Mesendoderm (in vitro differentiated cells): ENCODE measurements at regions not wholly inside any gene's neighbourhood (a gene's known extent, or its start where the extent isn't known, plus 50 kb on each side); places are given as distances from the start of the nearest gene placed in this dataset.

ENCODE experiments used
- DNase-seq: peaks from one replicate; pipeline ENCODE4 v3.0.0; 2013
- H2AK5ac ChIP-seq: 2 replicates; pipeline ENCODE4 v1.6.1; 2013; ENCODE audit warnings: low read length, inconsistent platforms
- H2BK120ac ChIP-seq: 2 replicates; pipeline ENCODE4 v1.6.1; 2013; ENCODE audit warnings: low read depth, mild to moderate bottlenecking, low read length, moderate library complexity, mixed read lengths
- H2BK15ac ChIP-seq: replicated peaks from 2 replicates; pipeline ENCODE4 v1.6.1; 2013; ENCODE audit warnings: low read depth, mild to moderate bottlenecking, moderate library complexity
- H2BK5ac ChIP-seq: 2 replicates; pipeline ENCODE4 v1.6.1; 2013; ENCODE audit warnings: low read length, inconsistent platforms
- H3K18ac ChIP-seq: 2 replicates; pipeline ENCODE4 v1.6.1; 2013; ENCODE audit warnings: mild to moderate bottlenecking, low read length, mixed read lengths
- H3K23ac ChIP-seq: one replicate; pipeline ENCODE4 v1.6.1; 2013; ENCODE audit warnings: low read length
- H3K27ac ChIP-seq: 2 replicates; pipeline ENCODE4 v1.5.1; 2013; ENCODE audit warnings: low read depth, mild to moderate bottlenecking, inconsistent platforms, low read length, moderate library complexity
- H3K27me3 ChIP-seq: 2 replicates; pipeline ENCODE4 v1.6.1; 2013; ENCODE audit warnings: low read length, control low read depth, mild to moderate bottlenecking, inconsistent platforms; ENCODE audit not compliant: insufficient read depth, poor library complexity
- H3K36me3 ChIP-seq: 2 replicates; pipeline ENCODE4 v1.6.1; 2013; ENCODE audit warnings: low read length, inconsistent platforms; ENCODE audit not compliant: control insufficient read depth, insufficient read depth
- H3K4ac ChIP-seq: one replicate; pipeline ENCODE4 v1.6.1; 2013; ENCODE audit warnings: low read depth, mild to moderate bottlenecking, low read length, moderate library complexity
- H3K4me1 ChIP-seq: 2 replicates; pipeline ENCODE4 v1.6.1; 2013; ENCODE audit warnings: low read depth, low read length, inconsistent platforms; ENCODE audit not compliant: control insufficient read depth
- H3K4me2 ChIP-seq: 2 replicates; pipeline ENCODE4 v1.6.1; 2013; ENCODE audit warnings: low read length
- H3K4me3 ChIP-seq: 2 replicates; pipeline ENCODE4 v1.5.1; 2013; ENCODE audit warnings: mild to moderate bottlenecking, low read length
- H3K56ac ChIP-seq: one replicate; pipeline ENCODE4 v1.6.1; 2013; ENCODE audit warnings: low read length
- H3K79me1 ChIP-seq: 2 replicates; pipeline ENCODE4 v1.6.1; 2013; ENCODE audit warnings: low read length, inconsistent platforms
- H3K79me2 ChIP-seq: 2 replicates; pipeline ENCODE4 v1.6.1; 2013; ENCODE audit warnings: mild to moderate bottlenecking, low read length; ENCODE audit not compliant: control insufficient read depth, insufficient read depth
- H3K9ac ChIP-seq: 2 replicates; pipeline ENCODE4 v1.6.1; 2013; ENCODE audit warnings: low read length, inconsistent platforms
- H4K5ac ChIP-seq: one replicate; pipeline ENCODE4 v1.6.1; 2013; ENCODE audit warnings: low read length
- H4K8ac ChIP-seq: one replicate; pipeline ENCODE4 v1.6.1; 2013; ENCODE audit warnings: low read depth, mild to moderate bottlenecking, control low read depth, low read length, moderate library complexity
- WGBS: extraction: QIAGEN DNeasy Blood & Tissue Kit; methylation state at CpG from one replicate; pipeline ENCODE4 v1.1.7; 2013; ENCODE audit warnings: low lambda C conversion rate, missing lambda C conversion rate; ENCODE audit not compliant: insufficient coverage; ENCODE audit errors: extremely low coverage; 5-methylcytosine and 5-hydroxymethylcytosine counted together

DNA sequence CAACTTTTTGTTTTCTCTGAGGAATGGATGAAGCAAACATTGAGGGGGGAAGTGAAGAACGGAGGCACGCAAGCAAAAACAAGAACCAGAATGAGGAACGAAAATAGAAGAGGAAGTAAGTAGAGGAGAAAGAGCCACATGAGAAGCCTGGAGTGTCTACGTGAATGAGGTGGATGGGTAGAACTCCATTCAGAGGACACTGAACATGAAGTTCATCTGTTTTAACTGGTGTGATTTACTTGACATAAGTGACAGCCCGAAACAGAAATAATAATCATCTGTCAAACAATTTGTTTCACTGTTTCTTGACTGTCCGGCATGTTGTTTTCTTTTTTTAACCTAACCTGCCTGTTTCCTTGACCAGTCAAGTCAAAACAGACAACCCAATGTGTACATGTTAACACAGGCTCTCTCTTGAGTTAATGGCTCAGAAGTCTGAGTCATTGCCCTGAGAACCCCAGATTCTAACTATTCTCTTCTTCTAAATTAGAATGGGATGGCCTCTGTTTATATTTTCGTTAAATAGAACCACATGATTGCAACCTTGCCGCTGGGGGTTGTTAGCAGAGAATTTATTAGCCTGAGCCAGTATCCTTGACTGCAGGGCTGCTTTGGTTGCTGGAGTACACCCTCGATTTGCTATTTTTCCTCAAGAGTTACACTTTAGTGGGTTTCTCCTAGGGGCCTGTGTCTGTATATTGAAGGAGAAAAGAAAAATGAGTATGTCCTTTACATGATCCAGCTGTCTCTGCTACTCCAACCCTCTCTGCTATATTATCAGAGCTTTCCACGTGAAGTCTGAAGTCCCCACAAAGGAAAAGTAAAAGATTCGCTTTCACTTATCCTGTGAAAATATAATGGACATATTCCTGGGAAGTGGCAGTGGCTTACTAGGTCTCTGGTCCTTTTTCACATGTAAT is 151.7 kb downstream of the ZC3H11B start:
- H3K4me3 ChIP-seq = no peak overlapping the region
- no peak overlapping the region for H3K23ac ChIP-seq
- DNase-seq = no peak
- H3K4me2 ChIP-seq = no peak overlapping the region
- no peak overlapping the region for H4K8ac ChIP-seq
- H3K18ac ChIP-seq = no peak overlapping the region
- H2BK120ac ChIP-seq = no peak overlapping the region
- H3K4me1 ChIP-seq = no peaks in the 10 kb centered on the region
- H3K27me3 ChIP-seq = no peaks in the 10 kb centered on the region
- no peak overlapping the region for H3K27ac ChIP-seq
- no peaks in the 10 kb centered on the region for H3K36me3 ChIP-seq
- H2BK5ac ChIP-seq = no peak overlapping the region
- H3K79me1 ChIP-seq = no peaks in the 10 kb centered on the region
- H3K9ac ChIP-seq = no peak overlapping the region
- no peak overlapping the region for H4K5ac ChIP-seq
- H3K56ac ChIP-seq = no peak overlapping the region
- H3K79me2 ChIP-seq = no peaks in the 10 kb centered on the region
- no peak overlapping the region for H3K4ac ChIP-seq
- no peak overlapping the region for H2AK5ac ChIP-seq
- no peak overlapping the region for H2BK15ac ChIP-seq
- no CpG with 5 or more reads among the region's 11 CpGs for WGBS

DNA sequence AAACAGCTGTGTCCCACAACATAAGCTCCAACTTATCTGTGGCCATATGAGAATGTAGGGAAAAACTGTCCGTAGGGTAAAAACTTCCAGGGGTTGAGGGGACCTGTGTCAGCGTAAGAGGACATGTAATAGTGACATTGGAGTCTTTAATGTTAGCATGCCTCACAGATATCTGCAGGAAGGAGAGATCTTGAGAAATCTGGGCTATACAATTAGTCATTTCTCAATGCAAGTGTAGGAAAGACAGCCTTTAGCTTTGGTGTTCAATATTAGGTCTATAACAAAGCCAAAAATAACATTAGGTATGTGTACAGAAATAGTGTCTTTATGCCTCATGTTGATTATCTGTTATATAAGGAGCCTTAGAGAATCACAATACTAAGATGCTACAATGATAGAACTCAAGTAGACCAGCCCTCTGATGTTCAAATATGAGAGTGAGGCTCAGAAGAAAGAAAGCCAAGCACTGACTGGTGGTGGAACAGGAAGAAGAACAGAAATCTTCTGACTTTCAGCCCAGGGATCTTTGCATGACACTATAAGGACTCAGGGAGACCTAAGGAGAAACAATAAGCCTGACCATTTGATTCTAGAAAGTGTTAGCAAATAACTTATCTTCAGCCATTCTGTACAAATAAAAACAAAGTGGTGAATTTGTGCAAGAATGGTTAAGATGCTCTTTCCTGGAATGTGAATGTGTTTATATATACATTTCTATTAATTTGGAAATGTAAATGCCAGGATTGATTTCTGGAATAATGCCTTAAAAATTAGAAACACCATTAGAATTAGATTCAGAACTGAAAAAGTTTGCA is 152.6 kb downstream of the ZC3H11B start:
- Histone ChIP-seq H2BK120ac (no peak overlapping the region), H2BK5ac (no peak overlapping the region), H3K27ac (no peak overlapping the region), H2BK15ac (no peak overlapping the region), H3K9ac (no peak overlapping the region), H3K23ac (no peak overlapping the region), H3K79me2 (no peaks in the 10 kb centered on the region), H2AK5ac (no peak overlapping the region), H3K18ac (no peak overlapping the region), H4K5ac (no peak overlapping the region), H3K4me2 (no peak overlapping the region), H3K4me1 (no peaks in the 10 kb centered on the region), H3K36me3 (no peaks in the 10 kb centered on the region), H3K56ac (no peak overlapping the region), H3K27me3 (no peaks in the 10 kb centered on the region), H3K4me3 (no peak overlapping the region), H3K79me1 (no peaks in the 10 kb centered on the region), H4K8ac (no peak overlapping the region), H3K4ac (no peak overlapping the region)
- no CpG with 5 or more reads among the region's 2 CpGs for WGBS
- no peak for DNase-seq

DNA sequence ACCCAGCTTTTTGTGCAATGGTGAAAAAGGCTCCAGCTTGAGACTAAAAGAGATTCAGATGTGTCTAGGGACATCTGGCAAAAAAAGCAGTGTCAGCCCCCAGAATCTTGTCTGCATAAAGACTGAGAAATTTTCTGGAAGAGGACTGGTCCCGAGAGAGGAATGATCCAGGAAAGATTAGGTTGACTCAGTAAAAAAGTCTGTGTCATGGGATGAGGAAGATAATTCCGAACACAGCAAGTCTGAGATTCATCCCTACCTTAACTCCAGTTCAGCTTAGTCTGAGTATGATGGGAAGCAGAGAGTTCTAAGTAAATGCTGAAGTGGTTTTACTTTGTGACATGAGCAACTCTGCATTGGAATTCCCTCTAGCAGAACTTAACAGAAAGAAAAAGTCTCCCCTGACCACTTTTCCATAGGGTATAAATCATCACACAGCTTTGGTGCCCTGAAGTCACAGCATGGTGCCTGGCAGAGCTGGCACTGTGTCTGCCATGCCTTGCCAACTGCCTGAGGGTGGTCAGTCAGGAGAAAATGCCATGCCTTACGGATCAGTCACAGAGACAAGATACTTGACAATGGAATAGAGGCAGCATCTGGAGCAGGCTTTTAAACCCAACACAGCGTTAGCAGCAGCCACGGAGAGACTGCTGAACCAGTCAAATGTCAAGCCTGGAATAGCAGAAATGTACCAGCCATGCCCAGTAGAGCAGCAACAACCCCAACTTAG is 153.4 kb downstream of the ZC3H11B start:
- H3K79me1 ChIP-seq = no peaks in the 10 kb centered on the region
- no peak overlapping the region for H2AK5ac ChIP-seq
- no peak for DNase-seq
- H4K5ac ChIP-seq = no peak overlapping the region
- H2BK5ac ChIP-seq = no peak overlapping the region
- H3K56ac ChIP-seq = no peak overlapping the region
- no peaks in the 10 kb centered on the region for H3K79me2 ChIP-seq
- no peaks in the 10 kb centered on the region for H3K36me3 ChIP-seq
- H3K27me3 ChIP-seq = no peaks in the 10 kb centered on the region
- no CpG with 5 or more reads among the region's 5 CpGs for WGBS
- no peak overlapping the region for H2BK120ac ChIP-seq
- H2BK15ac ChIP-seq = no peak overlapping the region
- H3K4me2 ChIP-seq = no peak overlapping the region
- H3K4ac ChIP-seq = no peak overlapping the region
- H3K9ac ChIP-seq = no peak overlapping the region
- H3K4me3 ChIP-seq = no peak overlapping the region
- H3K4me1 ChIP-seq = no peaks in the 10 kb centered on the region
- H3K27ac ChIP-seq = no peak overlapping the region
- no peak overlapping the region for H4K8ac ChIP-seq
- H3K23ac ChIP-seq = no peak overlapping the region
- H3K18ac ChIP-seq = no peak overlapping the region

DNA sequence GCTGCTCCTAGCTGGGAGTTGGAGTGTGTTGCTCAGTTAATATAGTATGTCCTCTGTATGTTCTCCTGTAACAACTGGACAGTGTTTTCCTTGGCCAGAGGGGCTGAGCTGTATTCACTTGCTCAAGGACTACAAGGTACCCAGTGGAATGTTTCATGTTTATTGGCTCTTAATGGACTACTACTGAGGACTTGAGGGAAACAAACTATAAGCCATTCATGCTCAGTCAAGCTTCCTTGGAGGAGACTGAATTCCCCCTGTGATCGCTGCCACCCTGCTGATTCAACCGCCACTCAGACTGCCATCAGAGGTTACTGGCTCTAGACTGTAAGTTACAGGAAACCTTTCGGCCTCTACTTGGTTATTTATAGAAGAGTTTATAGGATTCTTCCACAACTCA is 166.6 kb downstream of the ZC3H11B start:
- peak; percentile 10 for DNase-seq
- H2BK120ac ChIP-seq = no peak overlapping the region
- no peak overlapping the region for H4K8ac ChIP-seq
- no peak overlapping the region for H2BK15ac ChIP-seq
- no peaks in the 10 kb centered on the region for H3K36me3 ChIP-seq
- no peak overlapping the region for H3K23ac ChIP-seq
- no CpG with 5 or more reads among the region's 3 CpGs for WGBS
- no peak overlapping the region for H3K18ac ChIP-seq
- H3K27ac ChIP-seq = no peak overlapping the region
- H3K4me1 ChIP-seq = no peaks in the 10 kb centered on the region
- H2BK5ac ChIP-seq = no peak overlapping the region
- H3K79me1 ChIP-seq = no peaks in the 10 kb centered on the region
- no peaks in the 10 kb centered on the region for H3K27me3 ChIP-seq
- no peak overlapping the region for H3K4me2 ChIP-seq
- no peak overlapping the region for H3K4ac ChIP-seq
- H3K9ac ChIP-seq = no peak overlapping the region
- no peak overlapping the region for H3K56ac ChIP-seq
- no peak overlapping the region for H2AK5ac ChIP-seq
- H3K4me3 ChIP-seq = no peak overlapping the region
- no peaks in the 10 kb centered on the region for H3K79me2 ChIP-seq
- no peak overlapping the region for H4K5ac ChIP-seq

DNA sequence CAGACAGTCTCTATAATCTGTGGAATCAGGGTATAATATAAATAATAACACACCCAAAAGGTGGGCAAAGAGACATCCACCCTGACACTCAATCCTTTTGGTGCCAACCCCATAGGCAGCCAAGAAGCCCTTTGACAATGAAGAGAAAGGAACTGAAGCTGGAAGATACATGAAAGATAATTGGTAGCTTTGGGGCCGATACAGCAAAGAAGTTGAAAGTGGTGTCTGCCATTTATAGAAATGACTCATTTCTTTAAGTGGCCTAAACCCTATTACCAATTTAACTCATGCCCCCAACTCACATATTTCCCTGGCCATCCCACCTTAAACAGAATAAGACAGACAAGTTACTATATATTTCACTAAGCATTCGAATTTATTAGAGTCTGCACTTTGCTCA is 167.0 kb downstream of the ZC3H11B start:
- Histone ChIP-seq H2BK15ac (no peak overlapping the region), H3K27me3 (no peaks in the 10 kb centered on the region), H3K4me1 (no peaks in the 10 kb centered on the region), H3K36me3 (no peaks in the 10 kb centered on the region), H3K9ac (no peak overlapping the region), H3K79me1 (no peaks in the 10 kb centered on the region), H4K8ac (no peak overlapping the region), H2AK5ac (no peak overlapping the region), H2BK5ac (no peak overlapping the region), H3K18ac (no peak overlapping the region), H4K5ac (no peak overlapping the region), H3K23ac (no peak overlapping the region), H3K4me3 (no peak overlapping the region), H3K27ac (no peak overlapping the region), H2BK120ac (no peak overlapping the region), H3K79me2 (no peaks in the 10 kb centered on the region), H3K4ac (no peak overlapping the region), H3K4me2 (no peak overlapping the region), H3K56ac (no peak overlapping the region)
- no peak for DNase-seq
- no CpG with 5 or more reads among the region's 2 CpGs for WGBS
